ENCODE measurements at regions not wholly inside any gene's neighbourhood (a gene's known extent, or its start where the extent isn't known, plus 50 kb on each side); places are given as distances from the start of the nearest gene placed in this dataset.

DNA sequence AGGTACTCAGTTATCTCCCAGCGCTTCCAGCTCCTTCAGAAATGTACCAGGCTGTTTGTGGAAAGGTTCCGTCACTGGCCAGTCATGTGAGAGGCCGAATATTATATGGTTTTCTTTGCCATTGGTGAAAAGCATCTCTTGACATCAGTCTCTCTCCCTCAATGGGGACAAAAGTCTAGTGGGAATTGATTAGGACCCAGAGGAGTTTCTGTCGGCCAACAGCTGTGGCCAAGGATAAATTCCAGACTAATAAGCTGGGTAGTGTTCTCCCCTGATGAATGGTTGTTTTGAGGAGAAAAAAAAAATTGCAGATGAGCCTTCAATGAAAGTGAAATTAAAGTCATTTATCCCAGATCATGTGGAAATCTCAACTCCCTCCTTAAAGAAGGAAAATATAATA is 404.7 kb upstream of the THRB start:
- H3K9ac ChIP-seq (ENCODE audit: insufficient read depth in 1 of 2, low read depth in 2 of 2, low read length in 2 of 2): no peak overlapping the region
- H3K4me1 ChIP-seq (replicated peaks in 1 of 2; ENCODE audit: control insufficient read depth in 2 of 2, insufficient read depth in 2 of 2, low read length in 2 of 2): no peaks in the 10 kb centered on the region
- WGBS (ENCODE audit: insufficient coverage, low coverage, missing lambda C conversion rate): 3% methylated on average over 4 of the region's 4 CpGs
- H3K9me3 ChIP-seq (replicated peaks; ENCODE audit: control insufficient read depth, insufficient read depth, low read depth, low read length): no peaks in the 10 kb centered on the region; the same call in 1 of the 2 replicates
- no peaks in the 10 kb centered on the region for H3K27me3 ChIP-seq (ENCODE audit: control insufficient read depth in 2 of 2, insufficient read depth in 2 of 2, low read length in 2 of 2)
- TF ChIP-seq, protein P1, sequence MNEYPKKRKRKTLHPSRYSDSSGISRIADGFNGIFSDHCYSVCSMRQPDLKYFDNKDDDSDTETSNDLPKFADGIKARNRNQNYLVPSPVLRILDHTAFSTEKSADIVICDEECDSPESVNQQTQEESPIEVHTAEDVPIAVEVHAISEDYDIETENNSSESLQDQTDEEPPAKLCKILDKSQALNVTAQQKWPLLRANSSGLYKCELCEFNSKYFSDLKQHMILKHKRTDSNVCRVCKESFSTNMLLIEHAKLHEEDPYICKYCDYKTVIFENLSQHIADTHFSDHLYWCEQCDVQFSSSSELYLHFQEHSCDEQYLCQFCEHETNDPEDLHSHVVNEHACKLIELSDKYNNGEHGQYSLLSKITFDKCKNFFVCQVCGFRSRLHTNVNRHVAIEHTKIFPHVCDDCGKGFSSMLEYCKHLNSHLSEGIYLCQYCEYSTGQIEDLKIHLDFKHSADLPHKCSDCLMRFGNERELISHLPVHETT (CRISPR knock-in tag; conservative IDR thresholded peaks at IDR 0.05 in 1 of 2, IDR thresholded peaks at IDR 0.05 in 1 of 2): no peak
- TF ChIP-seq FOXK1 (CRISPR knock-in tag; IDR thresholded peaks at IDR 0.05; ENCODE audit: borderline replicate concordance): no peak
- TF ChIP-seq, protein P2, sequence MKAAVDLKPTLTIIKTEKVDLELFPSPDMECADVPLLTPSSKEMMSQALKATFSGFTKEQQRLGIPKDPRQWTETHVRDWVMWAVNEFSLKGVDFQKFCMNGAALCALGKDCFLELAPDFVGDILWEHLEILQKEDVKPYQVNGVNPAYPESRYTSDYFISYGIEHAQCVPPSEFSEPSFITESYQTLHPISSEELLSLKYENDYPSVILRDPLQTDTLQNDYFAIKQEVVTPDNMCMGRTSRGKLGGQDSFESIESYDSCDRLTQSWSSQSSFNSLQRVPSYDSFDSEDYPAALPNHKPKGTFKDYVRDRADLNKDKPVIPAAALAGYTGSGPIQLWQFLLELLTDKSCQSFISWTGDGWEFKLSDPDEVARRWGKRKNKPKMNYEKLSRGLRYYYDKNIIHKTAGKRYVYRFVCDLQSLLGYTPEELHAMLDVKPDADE (conservative IDR thresholded peaks at IDR 0.05; ENCODE audit: control insufficient read depth, low read depth, low read length): no peak
- no peak for TF ChIP-seq FOS (IDR thresholded peaks at IDR 0.05; ENCODE audit: extremely low read depth, insufficient read length)
- TF ChIP-seq ERF (CRISPR knock-in tag; IDR thresholded peaks at IDR 0.05): no peak
- no peak for TF ChIP-seq ARID1B (IDR thresholded peaks at IDR 0.05)
- TF ChIP-seq ZNF507 (tag; conservative IDR thresholded peaks at IDR 0.05): no peak
- no peak for TF ChIP-seq SRF (CRISPR knock-in tag; IDR thresholded peaks at IDR 0.05)
- intact Hi-C loops (cut with micrococcal nuclease) (no loop called here), in situ Hi-C loops (cut with MboI) (no loop called here)
- no TSS peak for BruUV-seq (replicated peaks)
- no peaks in the 10 kb centered on the region for H3K9me1 ChIP-seq (ENCODE audit: control insufficient read depth, insufficient read depth, low read length)
- no peak for ATAC-seq
- H3K79me2 ChIP-seq (ENCODE audit: control insufficient read depth, insufficient read depth, low read length): no peaks in the 10 kb centered on the region
- ChIA-PET POLR2A (no interaction called here), CTCF (ENCODE audit: low intra/inter-chr PET ratio) (no interaction called here)
- no peak overlapping the region for H2AFZ ChIP-seq (ENCODE audit: low read depth, low read length)
- H3K36me3 ChIP-seq (ENCODE audit: control insufficient read depth, insufficient read depth, low read length): no peaks in the 10 kb centered on the region
- DNase-seq (ENCODE audit: extremely low read depth in 1 of 4, low spot score in 3 of 4): no peak
- no peak overlapping the region for H3K27ac ChIP-seq (ENCODE audit: extremely low read depth, low read depth, low read length)
- no peak overlapping the region for H3K4me3 ChIP-seq
- no peaks in the 10 kb centered on the region for H4K20me1 ChIP-seq (replicated peaks; ENCODE audit: control insufficient read depth, insufficient read depth, low read length)
- H3K4me2 ChIP-seq (ENCODE audit: insufficient read depth, low read length): no peak overlapping the region
- FAIRE-seq: no peak

Data from K562 (cell line).